ENCODE measurements at regions not wholly inside any gene's neighbourhood (a gene's known extent, or its start where the extent isn't known, plus 50 kb on each side); places are given as distances from the start of the nearest gene placed in this dataset.

DNA sequence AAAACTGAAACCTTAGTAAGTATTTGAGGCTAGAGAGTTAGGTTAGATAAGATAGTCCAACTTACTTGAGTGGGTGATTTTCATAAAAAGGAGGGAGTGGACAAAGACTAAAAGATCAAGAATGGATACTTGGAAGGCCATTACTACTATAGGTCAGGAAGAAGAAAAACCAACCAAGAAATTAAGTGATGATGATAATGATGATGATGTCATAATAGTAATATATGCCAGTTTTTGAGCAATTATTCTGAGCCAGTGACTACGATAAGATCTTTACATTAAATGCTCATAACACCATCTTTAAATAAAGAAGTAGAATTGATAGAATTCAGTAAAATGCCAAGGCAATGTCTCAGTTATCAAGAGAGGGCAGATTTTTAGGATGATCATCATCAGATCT, 430.7 kb upstream of the ADAMTS5 start:
- H3K36me3 Mint-ChIP-seq, result no peaks in the 10 kb centered on the region
- H3K27me3 Mint-ChIP-seq (ENCODE audit: insufficient read depth, low read depth), result no peaks in the 10 kb centered on the region
- no peaks in the 10 kb centered on the region for H3K27me3 ChIP-seq
- no peaks in the 10 kb centered on the region for H3K4me1 ChIP-seq
- H3K9me3 ChIP-seq (ENCODE audit: low read depth), result no peaks in the 10 kb centered on the region
- DNase-seq (ENCODE audit: low spot score), result no peak
- no peaks in the 10 kb centered on the region for H3F3A ChIP-seq (ENCODE audit: low read depth)
- no peak overlapping the region for H3K4me2 ChIP-seq
- no peak overlapping the region for H2AFZ ChIP-seq (replicated peaks)
- H3K9me3 Mint-ChIP-seq, result no peaks in the 10 kb centered on the region
- no peak overlapping the region for H3K4me3 ChIP-seq
- H3K79me2 ChIP-seq (ENCODE audit: low read depth), result no peaks in the 10 kb centered on the region
- TF ChIP-seq EZH2phosphoT487 (IDR thresholded peaks at IDR 0.05), result no peak
- TF ChIP-seq, protein P1, sequence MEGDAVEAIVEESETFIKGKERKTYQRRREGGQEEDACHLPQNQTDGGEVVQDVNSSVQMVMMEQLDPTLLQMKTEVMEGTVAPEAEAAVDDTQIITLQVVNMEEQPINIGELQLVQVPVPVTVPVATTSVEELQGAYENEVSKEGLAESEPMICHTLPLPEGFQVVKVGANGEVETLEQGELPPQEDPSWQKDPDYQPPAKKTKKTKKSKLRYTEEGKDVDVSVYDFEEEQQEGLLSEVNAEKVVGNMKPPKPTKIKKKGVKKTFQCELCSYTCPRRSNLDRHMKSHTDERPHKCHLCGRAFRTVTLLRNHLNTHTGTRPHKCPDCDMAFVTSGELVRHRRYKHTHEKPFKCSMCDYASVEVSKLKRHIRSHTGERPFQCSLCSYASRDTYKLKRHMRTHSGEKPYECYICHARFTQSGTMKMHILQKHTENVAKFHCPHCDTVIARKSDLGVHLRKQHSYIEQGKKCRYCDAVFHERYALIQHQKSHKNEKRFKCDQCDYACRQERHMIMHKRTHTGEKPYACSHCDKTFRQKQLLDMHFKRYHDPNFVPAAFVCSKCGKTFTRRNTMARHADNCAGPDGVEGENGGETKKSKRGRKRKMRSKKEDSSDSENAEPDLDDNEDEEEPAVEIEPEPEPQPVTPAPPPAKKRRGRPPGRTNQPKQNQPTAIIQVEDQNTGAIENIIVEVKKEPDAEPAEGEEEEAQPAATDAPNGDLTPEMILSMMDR (IDR thresholded peaks at IDR 0.05), result no peak
- TF ChIP-seq EZH2 (IDR thresholded peaks at IDR 0.05), result no peak
- H3K36me3 ChIP-seq, result no peaks in the 10 kb centered on the region
- no peak overlapping the region for H3K27ac ChIP-seq
- H4K20me1 ChIP-seq (ENCODE audit: low read depth), result no peaks in the 10 kb centered on the region
- H3K4me1 Mint-ChIP-seq, result no peaks in the 10 kb centered on the region
- no peak overlapping the region for H3K27ac Mint-ChIP-seq
- no peak overlapping the region for H3K4me3 Mint-ChIP-seq
- H3K9ac ChIP-seq, result no peak overlapping the region

DNA sequence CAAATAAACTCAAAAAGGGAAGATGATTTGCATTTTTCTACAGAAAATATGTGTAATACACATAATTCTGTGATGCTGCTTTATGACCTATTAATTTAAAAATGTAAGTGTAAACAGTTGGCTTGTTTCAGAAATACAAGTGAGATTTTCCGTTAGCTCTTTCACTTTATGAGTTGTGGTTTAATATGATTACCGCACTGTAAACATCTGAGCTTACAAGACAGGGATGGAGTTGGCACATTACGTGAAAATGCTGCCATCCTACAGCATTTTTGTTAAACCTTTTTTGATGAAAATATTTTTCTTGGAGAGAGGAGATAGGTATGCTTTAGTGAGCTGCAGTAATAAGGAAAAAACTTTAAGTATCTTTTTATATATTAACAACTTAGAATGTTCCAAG, 426.8 kb upstream of the ADAMTS5 start:
- TF ChIP-seq EZH2 (IDR thresholded peaks at IDR 0.05), result no peak
- TF ChIP-seq, protein P1 (IDR thresholded peaks at IDR 0.05), result no peak
- TF ChIP-seq EZH2phosphoT487 (IDR thresholded peaks at IDR 0.05), result no peak
- no peaks in the 10 kb centered on the region for H3K27me3 ChIP-seq
- no peaks in the 10 kb centered on the region for H3K9me3 Mint-ChIP-seq
- H3K4me1 ChIP-seq, result no peaks in the 10 kb centered on the region
- DNase-seq (ENCODE audit: low spot score), result no peak
- no peaks in the 10 kb centered on the region for H3K27me3 Mint-ChIP-seq (ENCODE audit: insufficient read depth, low read depth)
- no peak overlapping the region for H3K4me3 ChIP-seq
- H3K27ac ChIP-seq, result no peak overlapping the region
- no peaks in the 10 kb centered on the region for H3K36me3 ChIP-seq
- no peak overlapping the region for H2AFZ ChIP-seq (replicated peaks)
- H3F3A ChIP-seq (ENCODE audit: low read depth), result no peaks in the 10 kb centered on the region
- no peaks in the 10 kb centered on the region for H3K79me2 ChIP-seq (ENCODE audit: low read depth)
- H3K4me1 Mint-ChIP-seq, result no peaks in the 10 kb centered on the region
- no peak overlapping the region for H3K27ac Mint-ChIP-seq
- no peak overlapping the region for H3K4me3 Mint-ChIP-seq
- no peaks in the 10 kb centered on the region for H4K20me1 ChIP-seq (ENCODE audit: low read depth)
- no peak overlapping the region for H3K9ac ChIP-seq
- no peaks in the 10 kb centered on the region for H3K36me3 Mint-ChIP-seq
- no peak overlapping the region for H3K4me2 ChIP-seq
- H3K9me3 ChIP-seq (ENCODE audit: low read depth), result no peaks in the 10 kb centered on the region

- H3F3A ChIP-seq (ENCODE audit: low read depth), result no peaks in the 10 kb centered on the region
- no peaks in the 10 kb centered on the region for H3K9me3 ChIP-seq (ENCODE audit: low read depth)
- no peak overlapping the region for H3K27ac Mint-ChIP-seq
- no peaks in the 10 kb centered on the region for H3K4me1 ChIP-seq
- H3K4me3 ChIP-seq, result no peak overlapping the region
- no peaks in the 10 kb centered on the region for H3K79me2 ChIP-seq (ENCODE audit: low read depth)
- no peak overlapping the region for H3K27ac ChIP-seq
- H3K27me3 ChIP-seq, result no peaks in the 10 kb centered on the region
- no peaks in the 10 kb centered on the region for H3K4me1 Mint-ChIP-seq
- H2AFZ ChIP-seq (replicated peaks), result no peak overlapping the region
- no peaks in the 10 kb centered on the region for H3K27me3 Mint-ChIP-seq (ENCODE audit: insufficient read depth, low read depth)
- no peak overlapping the region for H3K4me2 ChIP-seq
- H3K36me3 Mint-ChIP-seq, result no peaks in the 10 kb centered on the region
- H3K4me3 Mint-ChIP-seq, result no peak overlapping the region
- no peaks in the 10 kb centered on the region for H4K20me1 ChIP-seq (ENCODE audit: low read depth)
- no peaks in the 10 kb centered on the region for H3K9me3 Mint-ChIP-seq
- TF ChIP-seq EZH2 (IDR thresholded peaks at IDR 0.05), result no peak
- no peak for TF ChIP-seq EZH2phosphoT487 (IDR thresholded peaks at IDR 0.05)
- TF ChIP-seq, protein P1 (IDR thresholded peaks at IDR 0.05), result no peak
- H3K9ac ChIP-seq, result no peak overlapping the region
- DNase-seq (ENCODE audit: low spot score), result no peak
- no peaks in the 10 kb centered on the region for H3K36me3 ChIP-seq
Observed at GRCh38 chr21:27391990-27392389, 425.1 kb upstream of the ADAMTS5 start.

DNA sequence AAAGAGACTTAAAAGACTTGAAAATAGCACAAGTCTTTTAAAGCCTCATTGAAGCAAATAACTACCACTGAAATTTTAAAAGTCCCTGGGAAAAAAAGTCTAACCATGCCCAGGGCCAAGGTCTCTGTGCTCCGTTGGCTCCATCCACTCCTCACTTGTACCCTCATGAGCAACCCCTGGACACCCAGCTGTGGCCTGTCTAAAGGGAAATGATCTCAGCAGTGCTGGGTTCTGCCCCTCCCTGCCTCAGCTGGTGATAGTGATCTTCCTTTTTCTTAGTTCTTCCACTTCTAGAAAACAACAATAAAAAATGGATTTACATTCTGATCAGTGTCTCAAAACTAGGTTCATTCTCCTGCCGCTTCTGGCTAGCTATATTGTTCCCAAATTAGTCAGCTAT, 423.5 kb upstream of the ADAMTS5 start:
- no peak for TF ChIP-seq EZH2 (IDR thresholded peaks at IDR 0.05)
- no peak for TF ChIP-seq EZH2phosphoT487 (IDR thresholded peaks at IDR 0.05)
- Histone ChIP-seq H3F3A (ENCODE audit: low read depth) (no peaks in the 10 kb centered on the region), H3K4me3 (no peak overlapping the region), H2AFZ (replicated peaks) (no peak overlapping the region), H4K20me1 (ENCODE audit: low read depth) (no peaks in the 10 kb centered on the region), H3K9me3 (ENCODE audit: low read depth) (no peaks in the 10 kb centered on the region), H3K9ac (no peak overlapping the region), H3K36me3 (no peaks in the 10 kb centered on the region), H3K4me2 (no peak overlapping the region), H3K27me3 (no peaks in the 10 kb centered on the region), H3K4me1 (no peaks in the 10 kb centered on the region), H3K27ac (no peak overlapping the region), H3K79me2 (ENCODE audit: low read depth) (no peaks in the 10 kb centered on the region)
- Mint-ChIP-seq H3K36me3 (no peaks in the 10 kb centered on the region), H3K4me3 (no peak overlapping the region), H3K9me3 (no peaks in the 10 kb centered on the region), H3K27me3 (ENCODE audit: insufficient read depth, low read depth) (peaks cover 2% of the 10 kb centered on the region), H3K27ac (no peak overlapping the region), H3K4me1 (no peaks in the 10 kb centered on the region)
- no peak for DNase-seq (ENCODE audit: low spot score)
